GM21737 (cell line): ENCODE measurements at regions not wholly inside any gene's neighbourhood (a gene's known extent, or its start where the extent isn't known, plus 50 kb on each side); places are given as distances from the start of the nearest gene placed in this dataset.

Experiments
- ATAC-seq: cut with Tn5 transposase; IDR thresholded peaks from one replicate; pipeline ENCODE4 v1.9.1; 2021; ENCODE audit warnings: mild to moderate bottlenecking, moderate library complexity; ENCODE audit not compliant: unreplicated experiment

DNA sequence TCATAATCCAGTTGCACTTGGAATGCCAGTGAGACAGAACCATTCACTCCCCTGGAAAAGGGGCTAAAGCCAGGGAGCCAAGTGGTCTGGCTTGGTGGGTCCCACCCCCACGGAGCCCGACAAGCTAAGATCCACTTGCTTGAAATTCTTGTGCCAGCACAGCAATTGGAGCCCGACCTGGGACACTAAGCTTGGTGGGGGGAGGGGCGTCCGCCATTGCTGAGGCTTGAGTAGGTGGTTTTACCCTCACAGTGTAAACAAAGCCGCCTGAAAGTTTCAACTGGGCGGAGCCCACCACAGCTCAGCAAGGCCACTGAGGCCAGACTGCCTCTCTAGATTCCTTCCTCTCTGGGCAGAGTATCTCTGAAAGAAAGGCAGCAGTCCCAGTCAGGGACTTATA is 200.7 kb upstream of the NPSR1 start:
- ATAC-seq: no peak

- no peak for ATAC-seq
Observed at GRCh38 chr7:34463830-34464229, 194.2 kb upstream of the NPSR1 start.

GRCh38 chr7:34471844-34472243 is 186.2 kb upstream of the NPSR1 start:
- ATAC-seq: no peak

DNA sequence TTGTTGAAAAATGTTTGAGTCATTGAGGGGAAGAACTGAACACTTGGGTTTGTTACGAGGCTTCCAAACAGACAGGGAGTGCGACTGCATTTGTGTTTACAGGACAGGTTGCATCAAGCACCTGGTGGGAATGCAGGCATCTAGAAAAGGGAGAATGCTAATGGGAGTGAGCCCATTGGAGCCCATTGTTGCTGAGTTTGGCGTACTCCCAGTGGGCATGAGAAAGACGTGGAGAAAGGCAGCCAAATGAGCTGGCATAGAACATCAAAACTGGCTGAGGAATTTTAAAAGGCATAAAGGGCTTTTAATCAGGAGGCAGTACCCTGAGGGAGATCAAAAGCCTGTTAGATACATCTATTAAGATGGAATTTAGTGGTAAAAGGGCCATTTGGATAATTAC is 171.6 kb upstream of the NPSR1 start:
- no peak for ATAC-seq

- no peak for ATAC-seq
Observed at GRCh38 chr7:34487391-34488115, 170.5 kb upstream of the NPSR1 start.

GRCh38 chr7:34488766-34489165 is 169.3 kb upstream of the NPSR1 start:
- no peak for ATAC-seq

DNA sequence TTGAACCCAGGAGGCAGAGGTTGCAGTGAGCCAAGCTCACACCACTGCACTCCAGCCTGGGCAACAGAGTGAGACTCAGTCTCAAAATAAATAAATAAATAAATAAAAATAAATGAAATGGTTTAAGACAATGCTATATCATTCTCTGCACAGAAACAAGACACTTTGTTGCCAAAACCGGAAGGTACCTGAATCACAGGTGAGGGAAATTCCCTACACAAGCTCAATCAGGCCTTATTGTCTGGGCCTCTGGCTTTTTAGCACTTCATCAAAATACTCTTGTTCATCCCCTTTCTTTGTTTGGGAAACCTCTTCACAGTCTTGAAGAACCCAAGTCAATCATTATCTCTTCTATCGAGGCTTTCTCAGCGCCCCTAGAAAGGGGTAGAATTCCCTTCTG is 166.1 kb upstream of the NPSR1 start:
- ATAC-seq: no peak

GRCh38 chr7:34493752-34494151 is 164.3 kb upstream of the NPSR1 start:
- ATAC-seq: no peak

- ATAC-seq: no peak
Observed at GRCh38 chr7:34497153-34497777, 160.8 kb upstream of the NPSR1 start.

DNA sequence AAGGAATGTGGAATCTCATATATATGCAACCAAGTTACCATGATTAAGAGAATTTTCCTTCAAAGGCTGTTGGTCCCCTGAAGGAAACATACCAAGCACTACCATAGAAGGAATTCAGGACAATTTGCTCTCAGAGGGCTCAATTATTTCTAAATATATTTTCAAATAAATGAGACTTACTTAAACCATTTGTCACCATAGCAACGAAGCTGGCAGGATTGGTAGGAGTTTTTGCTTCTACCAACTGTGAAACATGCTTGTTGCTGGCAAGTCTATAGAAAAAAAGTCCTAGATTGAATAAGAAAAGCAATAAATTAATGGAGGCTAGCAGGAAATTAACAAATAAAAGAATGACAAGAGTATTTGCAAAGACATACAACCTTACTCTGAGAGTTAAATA is 156.9 kb upstream of the NPSR1 start:
- no peak for ATAC-seq

GRCh38 chr7:34507191-34507590 is 150.8 kb upstream of the NPSR1 start:
- no peak for ATAC-seq

DNA sequence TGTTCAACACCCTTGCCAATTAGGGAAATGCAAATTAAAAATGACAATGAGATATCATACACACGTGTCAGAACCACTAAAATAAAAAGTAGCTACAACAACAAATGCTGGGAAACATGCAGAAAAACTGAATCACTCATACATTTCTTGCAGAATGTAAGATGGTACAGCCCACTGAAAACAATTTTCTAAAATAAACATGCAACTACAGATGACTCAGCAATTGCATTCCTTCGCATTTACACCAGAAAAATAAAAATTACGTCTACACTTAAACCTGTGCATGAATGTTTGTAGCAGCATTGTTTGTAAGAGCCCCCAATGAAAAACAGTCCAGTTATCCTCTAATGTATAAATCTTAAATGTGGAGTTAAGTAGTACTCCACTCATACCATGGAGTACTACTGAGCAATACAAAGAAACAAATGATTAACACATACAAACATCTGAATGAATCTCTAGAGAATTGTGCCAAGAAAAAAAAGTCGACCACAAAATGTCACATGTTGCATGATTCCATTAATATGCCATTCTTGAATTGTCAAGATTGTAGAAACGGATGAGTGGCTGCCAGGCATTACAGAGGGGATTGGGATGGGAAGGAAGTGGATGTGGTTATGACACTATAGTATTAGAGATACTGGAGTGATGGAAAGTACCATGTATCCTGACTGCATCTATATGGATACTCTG is 134.6 kb upstream of the NPSR1 start:
- no peak for ATAC-seq

- no peak for ATAC-seq
Observed at GRCh38 chr7:34530259-34530658, 127.8 kb upstream of the NPSR1 start.

GRCh38 chr7:34539003-34539402 is 119.0 kb upstream of the NPSR1 start:
- no peak for ATAC-seq

DNA sequence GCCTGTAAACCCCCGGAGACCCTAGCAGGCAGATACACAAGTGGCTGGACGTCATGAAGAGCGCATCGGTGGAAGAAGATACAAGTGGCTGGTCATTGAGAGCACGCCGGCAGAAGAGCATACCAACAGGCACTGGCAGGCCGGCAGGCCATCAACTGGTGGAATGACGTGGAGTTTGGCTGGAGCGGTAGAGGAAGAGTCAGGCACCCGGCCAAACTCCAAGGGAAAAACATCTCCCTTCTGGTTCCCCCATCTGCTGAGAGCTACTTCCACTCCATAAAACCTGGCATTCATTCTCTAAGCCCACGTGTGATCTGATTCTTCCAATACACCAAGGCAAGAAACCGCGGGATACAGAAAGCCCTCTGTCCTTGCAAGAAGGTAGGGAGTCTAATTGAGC is 113.4 kb upstream of the NPSR1 start:
- ATAC-seq: no peak

DNA sequence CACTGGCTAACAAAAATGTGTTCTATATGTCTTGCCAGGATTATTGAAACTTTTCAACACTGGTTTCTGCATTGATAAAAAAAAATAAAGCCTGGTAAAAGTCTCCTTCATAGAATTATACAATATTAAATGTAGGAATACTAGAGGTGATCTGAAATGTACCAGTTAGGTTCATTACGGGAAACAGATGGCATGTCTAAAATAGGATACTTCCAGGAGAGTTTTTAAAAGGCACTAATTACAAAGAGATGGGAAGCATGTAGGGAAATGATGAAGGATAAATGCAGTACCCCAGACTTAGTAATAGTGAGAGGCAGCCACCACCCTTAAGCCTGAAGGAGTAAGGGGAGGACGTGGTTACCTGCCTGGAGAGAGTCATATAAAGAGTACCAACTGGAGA is 107.0 kb upstream of the NPSR1 start:
- no peak for ATAC-seq

DNA sequence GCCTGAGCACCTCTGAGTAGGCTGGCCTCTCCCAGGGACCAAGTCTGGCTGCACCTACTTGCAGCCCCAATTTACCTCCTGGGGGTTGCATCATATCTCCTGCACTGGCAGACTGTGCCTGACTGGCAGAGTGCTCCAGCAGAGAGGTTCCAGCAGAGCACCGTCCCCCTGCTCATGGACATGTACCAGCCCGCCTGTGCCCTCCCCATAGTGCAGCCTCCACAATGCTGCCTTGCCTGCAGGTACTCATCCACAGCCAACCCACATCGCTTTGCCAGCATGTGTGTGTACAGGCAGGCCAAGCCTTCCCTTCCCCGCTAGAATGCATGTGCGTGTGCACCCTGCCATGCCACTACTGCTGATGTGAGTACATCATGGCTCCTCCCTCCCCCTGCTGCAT is 105.5 kb upstream of the NPSR1 start:
- ATAC-seq: no peak

DNA sequence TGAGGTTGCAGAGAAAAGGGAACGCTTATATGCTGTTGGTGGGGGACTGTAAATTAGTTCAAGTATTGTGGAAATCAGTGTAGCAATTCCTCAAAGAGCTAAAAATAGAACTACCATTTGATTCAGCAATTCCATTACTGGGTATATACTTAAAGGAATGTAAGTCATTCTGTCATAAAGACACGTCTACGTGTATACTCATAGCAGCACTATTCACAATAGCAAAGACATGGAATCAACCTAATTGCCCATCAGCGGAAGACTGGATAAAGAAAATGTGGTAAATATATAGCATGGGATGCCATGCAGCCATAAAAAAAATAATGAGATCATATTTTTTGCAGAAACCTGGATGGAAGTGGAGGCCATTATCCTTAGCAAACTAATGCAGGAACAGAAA is 100.0 kb upstream of the NPSR1 start:
- ATAC-seq: no peak

GRCh38 chr7:34564091-34564490 is 93.9 kb upstream of the NPSR1 start:
- ATAC-seq: no peak

- no peak for ATAC-seq
Observed at GRCh38 chr7:34567906-34568305, 90.1 kb upstream of the NPSR1 start.

- no peak for ATAC-seq
Observed at GRCh38 chr7:34569975-34570699, 87.9 kb upstream of the NPSR1 start.

- ATAC-seq: no peak
Observed at GRCh38 chr7:34575006-34575405, 83.0 kb upstream of the NPSR1 start.
